GM20000 (cell line): ENCODE measurements at regions not wholly inside any gene's neighbourhood (a gene's known extent, or its start where the extent isn't known, plus 50 kb on each side); places are given as distances from the start of the nearest gene placed in this dataset.
"Not testable (repeated sequence)": the region's sequence is repeated elsewhere in the genome, so short reads cannot be mapped to it uniquely, and the experiment has no call there.

ENCODE experiments used
- DNase-seq: peaks from one replicate; pipeline ENCODE4 v3.0.0; 2012; ENCODE audit warnings: low spot score
- CTCF ChIP-seq: IDR thresholded peaks from 2 replicates; pipeline ENCODE4 v1.5.1; 2012; ENCODE audit warnings: mild to moderate bottlenecking, control low read depth; ENCODE audit errors: extremely low read depth, missing control alignments

- DNase-seq: not testable (repeated sequence)
Observed at GRCh38 chr15:83335542-83335941, 51.1 kb upstream of the BNC1 start.

GRCh38 chr15:83339396-83339795, 54.9 kb upstream of the BNC1 start:
- TF ChIP-seq CTCF: no peak
- no peak for DNase-seq

GRCh38 chr15:83340087-83340486, 55.6 kb upstream of the BNC1 start:
- TF ChIP-seq CTCF: no peak
- DNase-seq: no peak

GRCh38 chr15:83346342-83346741, 61.9 kb upstream of the BNC1 start:
- no peak for TF ChIP-seq CTCF
- DNase-seq: no peak

- no peak for DNase-seq
- TF ChIP-seq CTCF: no peak
Observed at GRCh38 chr15:83352119-83352518, 67.7 kb upstream of the BNC1 start.

GRCh38 chr15:83356501-83357399, 72.3 kb upstream of the BNC1 start:
- TF ChIP-seq CTCF: no peak
- no peak for DNase-seq

GRCh38 chr15:83358972-83359564, 74.6 kb upstream of the BNC1 start:
- TF ChIP-seq CTCF: no peak
- DNase-seq: no peak

GRCh38 chr15:83362706-83363105, 78.2 kb upstream of the BNC1 start:
- no peak for TF ChIP-seq CTCF
- no peak for DNase-seq
